NCI-H82 treated with DMSO at 0.1 percent for 48 hours (cell line): ENCODE measurements at regions not wholly inside any gene's neighbourhood (a gene's known extent, or its start where the extent isn't known, plus 50 kb on each side); places are given as distances from the start of the nearest gene placed in this dataset.
A peak's percentile ranks its signal among the peaks of the same experiment; 100 is the strongest.
"Not testable (repeated sequence)": the region's sequence is repeated elsewhere in the genome, so short reads cannot be mapped to it uniquely, and the experiment has no call there.

ENCODE experiments used
- DNase-seq: peaks from one replicate; lab custom pipeline; 2025; ENCODE audit not compliant: unreplicated experiment; lab: John Stamatoyannopoulos, UW

DNA sequence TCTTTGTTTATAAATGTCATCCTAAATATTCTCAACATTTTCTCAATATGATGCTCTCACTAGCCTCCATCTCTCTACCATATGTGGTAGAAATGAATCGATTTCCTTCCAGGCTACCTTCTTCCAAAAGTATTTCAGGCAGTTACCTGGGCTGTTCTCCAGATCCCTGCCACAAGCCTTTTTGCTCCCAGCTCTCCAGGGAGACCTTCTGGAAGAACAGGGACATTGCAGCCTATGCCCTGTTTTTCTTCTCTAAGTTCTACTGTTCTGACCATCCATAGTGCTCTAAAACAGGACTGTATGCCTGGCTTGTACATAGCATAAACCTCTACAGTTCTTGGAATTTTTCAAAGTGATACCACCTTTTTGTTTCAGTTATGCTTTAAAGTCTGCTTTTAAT, 552.8 kb downstream of the ANKRD7 start:
- no peak for DNase-seq

DNA sequence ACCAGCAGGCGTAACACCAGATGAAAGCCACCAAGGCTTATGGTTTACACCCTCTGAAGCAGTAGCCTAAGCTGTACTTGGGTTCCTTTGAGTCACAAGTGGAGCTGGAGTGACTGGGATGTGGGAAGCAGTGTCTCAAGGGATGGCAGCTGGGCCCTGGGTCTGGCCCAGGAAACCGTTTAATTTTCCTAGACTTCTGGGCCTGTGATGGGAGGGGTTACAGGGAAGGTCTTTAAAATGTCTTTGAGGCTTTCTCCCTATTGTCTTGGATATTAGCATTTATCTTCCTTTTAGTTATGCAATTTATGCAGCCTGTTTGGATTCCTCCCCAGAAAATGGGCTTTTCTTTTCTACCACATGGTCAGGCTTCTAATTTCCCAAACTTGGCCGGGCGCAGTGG, 568.2 kb downstream of the ANKRD7 start:
- no peak for DNase-seq

DNA sequence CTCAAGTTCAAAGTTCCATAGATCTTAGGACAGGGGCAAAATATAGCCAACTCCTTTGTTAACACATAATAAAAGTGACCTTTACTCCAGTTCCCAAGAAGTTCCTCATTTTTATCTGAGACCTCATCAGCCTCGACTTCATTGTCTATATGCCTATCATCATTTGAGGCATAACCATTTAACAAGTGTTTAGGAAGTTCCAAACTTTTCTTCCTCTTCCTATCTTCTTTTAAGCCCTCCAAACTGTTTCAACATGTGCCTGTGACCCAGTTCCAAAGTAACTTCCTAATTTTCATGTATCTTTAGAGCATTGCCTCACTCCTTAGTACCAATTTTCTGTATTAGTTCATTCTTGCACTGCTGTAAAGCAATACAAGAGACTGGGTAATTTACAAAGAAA, 569.1 kb downstream of the ANKRD7 start:
- DNase-seq: no peak

DNA sequence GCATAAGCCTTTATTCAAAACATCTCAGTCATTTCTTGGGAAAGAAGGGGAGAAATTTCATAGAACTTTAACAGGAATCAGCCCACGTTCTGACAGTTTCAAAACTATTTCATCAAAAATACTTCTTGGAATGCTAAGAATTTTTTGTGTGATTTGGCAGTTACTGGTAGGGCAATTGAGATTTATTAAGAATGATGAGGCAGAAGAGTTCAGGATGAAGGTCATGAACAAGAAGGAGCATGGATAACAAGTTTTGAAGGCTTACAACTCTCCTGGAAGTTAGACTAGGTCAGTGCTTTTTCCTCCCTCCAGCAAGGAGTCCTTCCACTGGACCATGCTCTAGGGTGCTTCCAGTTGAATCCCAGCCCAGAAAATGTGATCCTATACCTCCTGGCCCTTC, 569.9 kb downstream of the ANKRD7 start:
- no peak for DNase-seq

DNA sequence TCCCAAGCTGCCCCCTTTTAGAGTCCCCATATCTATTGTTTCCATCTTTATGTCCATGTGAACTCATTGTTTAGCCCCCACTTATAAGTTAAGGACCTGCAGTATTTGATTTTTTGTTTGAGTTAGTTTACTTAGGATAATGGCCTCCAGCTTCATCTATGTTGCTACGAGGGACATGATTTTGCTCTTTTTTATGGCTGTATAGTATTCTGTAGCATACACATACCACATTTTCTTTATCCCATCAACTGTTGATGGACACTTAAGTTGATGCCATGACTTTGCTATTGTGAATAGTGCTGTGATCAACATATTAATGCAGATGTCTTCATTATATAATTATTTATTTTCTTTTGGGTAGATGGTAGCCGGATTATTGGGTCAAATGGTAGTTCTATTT, 576.9 kb downstream of the ANKRD7 start:
- no peak for DNase-seq

DNA sequence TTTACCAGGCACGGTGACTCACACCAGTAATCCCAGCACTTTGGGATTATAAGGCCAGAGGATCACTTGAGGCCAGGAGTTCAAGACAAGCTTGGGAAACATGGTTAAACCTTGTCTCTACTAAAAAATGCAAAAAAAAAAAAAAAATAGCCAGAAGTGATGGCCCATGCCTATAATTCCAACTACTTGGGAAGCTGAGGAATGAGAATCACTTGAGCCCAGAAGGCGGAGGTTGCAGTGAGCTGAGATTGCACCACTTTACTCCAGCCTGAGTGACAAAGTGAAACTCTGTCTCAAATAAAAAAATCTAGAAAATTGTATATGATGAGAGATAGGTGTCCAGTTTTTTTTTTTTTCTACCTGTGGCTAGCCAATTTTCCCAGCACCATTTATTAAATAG, 578.2 kb downstream of the ANKRD7 start:
- DNase-seq: no peak

DNA sequence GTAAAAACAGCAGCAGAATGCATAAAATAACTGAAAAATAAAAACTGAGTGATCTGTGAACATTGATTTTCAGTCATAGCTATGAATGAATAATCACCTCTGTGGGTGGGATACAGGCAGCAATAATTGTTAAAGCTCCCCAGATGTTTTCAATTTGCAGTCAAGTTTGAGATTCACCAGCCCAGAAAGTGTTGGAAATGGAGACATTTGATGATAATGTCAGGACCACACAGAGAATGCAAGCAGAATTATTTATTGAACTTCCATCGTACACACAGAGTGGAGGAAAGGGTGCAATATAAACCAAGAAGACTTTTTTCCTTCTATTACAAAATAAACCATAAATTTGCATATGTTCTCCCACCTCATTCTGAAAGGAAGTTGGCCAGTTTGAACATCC, 601.7 kb downstream of the ANKRD7 start:
- DNase-seq: no peak

DNA sequence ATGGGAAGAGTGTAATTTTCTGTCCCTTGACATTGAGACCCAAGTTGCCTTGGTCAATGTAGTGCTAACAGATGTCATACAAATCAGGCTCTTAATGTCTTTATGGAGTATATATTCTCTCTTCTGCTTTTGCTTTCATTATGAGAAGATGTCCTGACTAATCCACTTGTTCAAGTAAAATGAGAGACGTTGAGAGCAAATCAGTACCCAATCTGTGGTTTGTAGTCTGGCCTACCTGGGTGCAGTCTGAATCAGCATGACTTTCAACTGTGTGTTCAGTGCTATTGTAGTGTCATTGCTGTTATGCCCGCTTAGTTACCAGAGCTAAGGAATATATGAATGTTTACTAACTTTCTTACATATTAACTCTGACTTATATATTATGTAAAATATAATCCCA, 612.4 kb downstream of the ANKRD7 start:
- DNase-seq: no peak

DNA sequence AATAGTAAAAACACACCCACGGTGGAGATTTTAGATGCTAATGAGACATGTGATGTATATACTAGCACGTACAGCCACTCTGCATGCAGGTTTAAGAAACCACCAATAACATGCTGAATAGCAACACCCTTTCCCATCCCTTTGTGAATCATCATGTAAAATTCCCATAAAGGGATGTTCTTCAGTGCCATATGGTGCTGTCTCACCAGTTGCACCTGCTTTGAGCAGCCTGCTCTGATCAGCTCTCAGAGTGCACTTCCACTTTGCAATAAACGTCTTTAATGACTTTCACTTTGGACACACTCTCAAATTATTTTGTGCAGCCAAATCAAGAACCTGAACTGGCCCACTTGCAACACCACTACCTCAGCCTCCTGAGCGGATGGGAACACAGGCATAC, 615.0 kb downstream of the ANKRD7 start:
- DNase-seq: no peak

DNA sequence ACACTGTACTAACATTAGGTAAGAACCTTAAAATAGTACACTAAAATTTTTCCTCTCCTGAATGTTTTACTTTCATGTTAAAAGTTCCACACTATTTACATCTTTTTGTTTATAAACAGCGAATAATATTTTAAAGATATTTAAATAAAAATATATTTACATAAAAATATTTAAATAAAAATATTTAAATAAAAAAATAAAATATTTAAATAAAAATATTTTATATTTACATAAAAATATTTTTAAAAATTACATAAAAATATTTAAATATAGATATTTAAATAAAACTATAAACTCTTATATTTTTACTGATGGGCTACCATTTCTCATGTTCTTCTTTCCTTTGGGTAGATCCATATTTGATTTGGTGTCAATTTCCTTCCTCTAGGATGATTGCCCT, 619.0 kb downstream of the ANKRD7 start:
- no peak for DNase-seq

DNA sequence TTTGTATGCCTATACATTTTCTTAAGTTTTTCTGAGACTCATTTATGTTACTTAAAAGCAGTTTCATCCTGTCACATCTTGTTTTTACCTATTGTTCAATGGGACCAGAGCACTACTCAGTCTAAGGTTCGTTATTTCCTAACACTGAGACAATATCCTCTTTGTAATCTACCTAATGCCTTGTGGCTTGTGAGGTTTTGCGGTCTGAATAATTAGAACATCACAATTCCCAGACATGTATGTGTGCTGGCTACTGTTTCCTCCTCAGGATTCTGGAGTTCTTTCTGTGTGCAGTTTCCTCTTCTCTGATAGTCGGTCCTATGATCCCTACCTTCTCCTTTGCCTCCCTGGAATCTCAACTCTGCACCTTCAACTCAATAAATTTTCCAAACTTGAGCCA, 620.2 kb downstream of the ANKRD7 start:
- DNase-seq: no peak

DNA sequence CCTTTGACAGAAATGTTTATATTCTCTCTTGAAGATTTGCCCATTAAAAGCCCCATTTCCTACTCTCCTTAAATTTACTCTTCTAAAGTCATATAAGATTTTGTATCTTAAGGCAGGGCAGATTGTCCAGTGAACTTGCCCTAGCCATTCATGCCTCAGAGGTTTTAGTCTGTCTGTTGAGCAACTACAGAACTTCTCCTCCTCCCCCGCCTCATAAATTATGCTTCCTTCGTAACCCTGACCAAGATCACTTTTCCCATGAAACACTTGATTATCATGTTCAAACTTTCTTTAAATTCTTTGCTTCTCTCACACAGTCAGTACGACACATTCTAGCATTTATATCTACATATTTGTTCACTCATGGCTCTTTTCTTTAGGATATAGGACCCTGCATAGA, 621.3 kb downstream of the ANKRD7 start:
- DNase-seq: no peak

DNA sequence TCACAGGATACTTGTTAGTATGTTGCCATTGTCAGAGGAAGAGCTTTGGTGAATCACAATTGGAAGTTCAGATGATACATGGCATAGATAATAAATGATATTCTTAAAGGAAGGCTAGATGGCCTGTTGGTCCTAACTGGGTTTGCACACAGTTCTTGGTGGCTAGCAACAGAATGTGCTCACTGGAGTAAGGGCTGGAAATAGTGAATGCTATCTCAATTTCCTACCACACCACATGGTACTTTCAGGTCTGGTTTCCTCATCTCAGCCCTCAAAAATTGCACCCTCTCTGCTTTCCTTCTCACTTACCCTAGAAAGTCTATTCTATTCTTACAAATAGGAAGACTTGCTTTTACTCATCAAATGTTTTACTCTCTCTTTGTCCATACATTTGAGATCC, 622.5 kb downstream of the ANKRD7 start:
- no peak for DNase-seq

DNA sequence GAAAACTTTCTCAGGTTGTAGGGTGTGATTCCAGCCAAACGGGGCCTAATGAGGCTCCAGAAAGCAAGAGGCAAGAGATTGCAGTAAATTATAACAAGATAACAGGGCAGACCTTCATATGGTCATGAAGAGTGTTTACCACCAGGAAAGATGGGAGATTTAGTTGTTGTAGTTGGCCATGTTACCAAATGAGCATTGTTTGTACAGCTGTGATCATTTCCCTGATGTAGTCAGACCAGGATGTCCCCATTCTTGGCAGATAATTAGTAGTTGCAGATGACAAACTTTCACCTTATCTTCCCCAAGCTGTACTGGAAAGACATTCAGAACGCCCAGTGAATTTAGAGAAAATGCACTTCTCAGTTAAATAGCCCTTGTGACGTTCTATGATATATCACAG, 630.8 kb downstream of the ANKRD7 start:
- DNase-seq: no peak

DNA sequence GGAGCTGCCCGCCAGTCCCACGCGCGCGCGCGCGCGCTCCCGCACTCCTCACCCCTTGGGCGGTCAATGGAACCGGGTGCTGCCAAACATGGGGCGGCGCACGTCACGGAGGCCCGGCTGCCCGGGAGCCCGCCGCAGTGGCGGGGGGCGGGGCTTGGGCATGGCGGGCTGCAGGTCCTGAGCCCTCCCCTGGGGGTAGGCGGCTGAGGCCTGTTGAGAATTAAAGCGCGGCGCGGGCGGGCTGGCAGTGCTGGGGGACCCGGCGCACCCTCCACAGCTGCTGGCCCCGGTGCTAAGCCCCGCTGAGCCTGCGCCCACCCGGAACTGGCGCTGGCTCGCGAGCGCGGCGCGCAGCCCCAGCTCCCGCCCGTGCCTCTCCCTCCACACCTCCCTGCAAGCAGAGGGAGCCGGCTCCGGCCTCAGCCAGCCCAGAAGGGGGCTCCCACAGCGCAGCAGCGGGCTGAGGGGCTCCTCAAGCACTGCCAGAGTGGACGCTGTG, 634.2 kb downstream of the ANKRD7 start:
- no peak for DNase-seq

DNA sequence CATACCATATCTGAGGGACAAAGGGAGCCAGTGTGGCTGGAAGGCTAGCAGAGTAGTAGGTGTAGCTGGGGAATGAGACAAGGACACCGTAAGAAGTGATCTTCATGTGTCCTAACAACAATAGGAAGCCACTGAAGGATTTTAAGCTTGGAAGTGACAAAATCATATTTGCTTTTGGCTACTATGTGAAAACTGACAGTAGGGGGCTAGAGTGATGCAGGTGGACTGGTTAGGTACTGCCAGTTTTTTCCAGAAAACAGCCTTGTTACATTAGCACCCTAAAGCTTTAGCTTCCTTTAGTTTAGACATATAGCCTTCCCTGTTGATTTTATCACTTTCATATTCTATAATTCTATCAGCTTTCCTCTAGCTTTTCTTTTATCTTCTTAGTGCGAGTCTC, 637.1 kb downstream of the ANKRD7 start:
- no peak for DNase-seq

DNA sequence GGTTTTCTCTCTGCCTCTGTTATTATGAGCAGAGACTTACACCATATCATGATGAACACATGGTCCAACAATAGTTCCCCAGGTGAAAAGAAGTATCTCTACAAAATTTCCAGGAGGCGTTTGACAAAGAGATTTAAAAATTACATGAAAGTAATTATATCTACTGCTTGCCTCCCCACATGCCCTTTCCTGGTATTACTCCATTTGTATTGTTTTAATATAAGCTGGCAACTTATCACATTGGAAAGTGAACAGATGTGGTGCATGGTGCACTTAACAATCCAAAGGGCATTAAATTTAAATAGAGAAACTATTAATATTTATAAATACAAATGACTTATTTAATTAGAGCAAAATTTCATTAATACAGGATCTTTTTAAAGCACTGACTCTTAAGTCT, 638.2 kb downstream of the ANKRD7 start:
- no peak for DNase-seq

DNA sequence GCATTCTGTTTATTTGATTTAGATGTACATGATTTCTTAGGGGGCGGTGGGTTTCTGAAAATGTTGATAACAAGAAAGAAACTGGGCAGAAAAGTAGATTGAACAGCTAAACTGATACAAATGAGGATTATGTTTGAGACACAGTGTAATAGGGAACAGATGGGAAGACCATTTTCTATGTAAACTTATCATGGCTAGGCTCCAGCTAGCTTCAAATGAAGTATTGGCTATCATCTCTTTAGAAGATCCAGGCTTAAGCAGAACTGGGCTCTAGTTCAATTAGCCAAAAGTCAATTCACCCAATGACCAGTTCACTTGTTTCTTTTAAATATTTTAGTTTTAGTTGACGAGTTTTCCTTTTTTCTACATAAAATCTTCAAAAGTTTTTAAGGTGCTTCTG, 639.5 kb downstream of the ANKRD7 start:
- DNase-seq: peak; percentile 76

DNA sequence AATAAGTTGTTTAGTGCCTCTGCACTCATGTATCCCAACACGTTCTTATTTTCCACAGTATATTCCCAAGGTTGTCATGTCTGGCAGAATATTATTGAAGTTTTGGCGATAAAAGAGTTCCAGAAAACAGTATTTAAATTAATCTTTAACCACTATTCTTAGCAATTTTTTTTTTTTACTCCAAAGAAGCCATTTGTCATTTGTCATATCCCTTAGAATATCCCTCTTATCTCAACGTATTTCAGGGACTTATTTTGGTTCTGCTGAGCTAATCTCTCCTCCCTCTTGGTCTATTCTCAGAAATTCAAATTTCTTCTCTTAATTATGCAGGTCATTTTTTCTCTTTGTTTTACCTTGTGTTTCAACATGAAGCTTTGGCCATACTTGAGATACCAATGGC, 643.4 kb downstream of the ANKRD7 start:
- DNase-seq: no peak

DNA sequence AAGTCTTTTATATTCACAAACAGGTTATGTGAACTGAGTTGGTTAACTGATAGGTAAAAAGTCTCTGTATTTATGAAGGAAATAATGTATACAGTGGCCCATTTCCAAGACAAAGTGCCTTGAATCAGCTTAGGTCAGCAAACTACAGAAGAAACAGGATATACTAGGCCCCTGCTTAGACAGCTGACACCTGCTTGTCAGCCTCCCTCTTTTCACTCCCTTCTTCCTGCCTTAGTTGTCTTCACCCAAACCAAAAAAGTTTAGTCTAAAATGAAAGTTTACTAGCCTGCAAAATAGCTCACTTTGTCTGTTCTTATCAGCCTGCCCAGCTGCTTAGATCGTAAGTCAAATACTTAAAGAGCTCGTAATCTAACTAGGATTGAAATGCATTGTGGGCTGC, 644.6 kb downstream of the ANKRD7 start:
- DNase-seq: not testable (repeated sequence)

DNA sequence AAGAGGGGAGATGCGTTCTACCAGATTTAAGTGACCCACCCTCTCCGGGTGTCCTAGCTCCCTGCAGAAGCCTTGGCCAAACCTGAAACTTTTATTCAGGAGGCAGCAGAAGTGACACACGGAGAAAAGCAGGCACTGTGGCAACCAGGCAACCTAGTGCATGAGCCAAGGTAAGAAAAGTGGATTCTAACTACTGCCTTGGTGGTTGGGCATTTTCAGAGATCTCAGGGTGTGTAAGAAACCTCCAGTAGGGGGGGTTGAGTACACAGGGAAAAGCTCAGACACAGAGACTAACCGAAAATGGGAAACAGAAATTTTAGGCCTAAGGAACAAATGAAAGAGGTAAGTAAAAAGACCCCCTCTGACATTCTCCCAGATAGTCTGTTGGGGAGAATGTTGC, 645.7 kb downstream of the ANKRD7 start:
- DNase-seq: no peak

DNA sequence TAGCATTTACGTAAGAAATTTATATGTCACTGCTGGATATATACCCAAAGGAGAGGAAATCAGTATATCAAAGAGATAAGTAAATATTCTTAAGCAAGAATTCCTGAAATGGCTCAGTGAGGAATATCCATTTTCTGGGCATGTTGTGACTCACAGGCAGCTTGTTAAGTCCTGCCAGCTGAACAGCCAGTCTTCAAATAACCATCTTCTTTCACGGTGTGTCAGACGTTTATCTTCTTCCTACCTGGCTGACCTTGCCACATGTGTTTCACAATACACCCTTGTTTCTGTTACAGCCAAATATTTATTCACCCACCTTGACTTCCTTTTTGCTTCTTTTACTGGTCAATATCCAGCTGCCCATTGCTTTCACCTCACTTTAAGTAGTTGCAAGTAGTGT, 648.1 kb downstream of the ANKRD7 start:
- no peak for DNase-seq

DNA sequence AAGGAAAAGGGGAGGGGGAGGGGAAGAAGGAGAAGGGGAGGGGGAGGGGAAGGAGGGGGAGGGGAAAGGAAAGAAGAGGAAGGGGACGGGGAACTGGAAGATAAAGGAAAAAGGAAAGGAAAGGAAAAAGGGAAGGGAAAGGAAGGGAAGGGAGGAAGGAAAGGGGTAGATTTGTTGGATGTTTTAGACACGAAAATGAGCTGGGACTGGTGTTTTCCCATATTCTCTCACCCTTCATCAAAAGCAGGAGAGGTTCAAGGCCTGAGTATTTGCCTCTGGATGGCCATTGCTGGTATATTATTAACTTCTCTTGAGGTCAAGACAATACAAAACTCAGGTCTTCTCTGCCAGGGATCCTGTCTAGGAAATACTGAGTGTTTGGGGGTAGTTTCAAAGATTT, 652.7 kb downstream of the ANKRD7 start:
- no peak for DNase-seq

DNA sequence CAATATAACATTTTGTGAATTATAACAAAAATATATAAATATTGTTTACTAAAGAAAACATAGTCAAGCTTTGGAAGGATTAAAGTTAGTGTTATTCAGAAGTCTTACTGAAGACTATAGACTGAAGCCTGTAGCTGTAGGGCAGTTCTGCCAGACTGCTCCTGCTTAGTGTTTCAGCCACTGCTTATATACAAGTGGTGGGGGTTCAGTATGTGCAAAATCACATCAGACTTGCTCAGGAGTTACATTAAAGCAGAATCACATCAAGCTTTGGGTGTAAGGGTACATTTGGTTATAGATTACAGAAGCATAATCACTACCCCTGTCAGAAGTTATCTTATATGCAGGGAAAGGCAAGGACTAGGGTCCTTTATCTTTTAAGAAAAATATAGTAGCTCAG, 653.8 kb downstream of the ANKRD7 start:
- DNase-seq: no peak
